ENCODE measurements at regions not wholly inside any gene's neighbourhood (a gene's known extent, or its start where the extent isn't known, plus 50 kb on each side); places are given as distances from the start of the nearest gene placed in this dataset.

DNA sequence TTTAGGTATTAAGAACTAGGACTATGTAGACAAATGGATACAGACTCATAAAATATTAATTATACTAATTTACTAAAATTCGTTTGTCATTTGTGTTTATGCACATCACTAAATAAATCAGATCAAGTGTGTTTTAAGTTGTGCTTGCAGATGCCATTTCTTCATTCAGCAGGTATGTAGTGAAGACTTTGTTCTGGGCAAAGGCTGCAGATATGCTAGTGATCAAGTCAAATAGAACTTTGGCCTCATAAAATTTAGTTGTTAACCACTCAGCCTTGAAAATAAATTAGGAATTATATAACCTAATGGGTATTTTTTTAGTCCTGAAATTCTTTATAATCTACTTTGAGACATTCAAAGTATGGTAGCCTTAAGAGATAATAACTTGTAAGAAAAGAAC, 80.4 kb upstream of the TRPC4 start:
- TF ChIP-seq POLR2AphosphoS5 (IDR thresholded peaks at IDR 0.05; ENCODE audit: low read depth, low read length) (no peak), POLR2A (IDR thresholded peaks at IDR 0.05; ENCODE audit: low read depth, low read length) (no peak), SPI1 (IDR thresholded peaks at IDR 0.05; ENCODE audit: low read depth, low read length) (no peak), PAX5 (IDR thresholded peaks at IDR 0.05; ENCODE audit: insufficient read depth, low read length, severe bottlenecking) (no peak), TAF1 (IDR thresholded peaks at IDR 0.05; ENCODE audit: low read depth, low read length) (no peak)
